GM21447 (cell line): ENCODE measurements at regions not wholly inside any gene's neighbourhood (a gene's known extent, or its start where the extent isn't known, plus 50 kb on each side); places are given as distances from the start of the nearest gene placed in this dataset.

Experiments used
- ATAC-seq: cut with Tn5 transposase; IDR thresholded peaks from one replicate; pipeline ENCODE4 v1.9.1; 2021; ENCODE audit not compliant: unreplicated experiment

- ATAC-seq, result no peak
Measured at GRCh38 chr18:45556222-45556621, 59.1 kb upstream of the SLC14A2 start.

DNA sequence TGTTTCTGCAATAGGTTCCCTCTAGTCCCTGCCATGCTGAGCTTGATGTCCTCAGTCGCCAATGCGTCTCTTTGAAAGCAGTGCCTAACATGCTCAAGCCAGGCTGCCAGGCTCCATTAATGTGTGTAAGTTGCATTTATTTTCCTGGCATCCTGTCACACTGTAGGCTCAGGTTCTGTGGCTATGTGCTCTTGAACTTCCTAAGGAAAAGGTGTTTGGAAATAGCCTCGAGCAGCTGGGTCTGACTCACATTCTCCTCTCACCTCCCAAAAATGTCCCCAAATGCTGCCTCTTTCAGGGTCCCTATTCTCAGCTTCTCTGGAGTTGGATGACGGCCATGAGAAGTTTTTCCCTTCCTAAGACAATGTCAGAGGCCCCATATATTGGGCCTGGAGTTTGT, 58.0 kb upstream of the SLC14A2 start:
- no peak for ATAC-seq

DNA sequence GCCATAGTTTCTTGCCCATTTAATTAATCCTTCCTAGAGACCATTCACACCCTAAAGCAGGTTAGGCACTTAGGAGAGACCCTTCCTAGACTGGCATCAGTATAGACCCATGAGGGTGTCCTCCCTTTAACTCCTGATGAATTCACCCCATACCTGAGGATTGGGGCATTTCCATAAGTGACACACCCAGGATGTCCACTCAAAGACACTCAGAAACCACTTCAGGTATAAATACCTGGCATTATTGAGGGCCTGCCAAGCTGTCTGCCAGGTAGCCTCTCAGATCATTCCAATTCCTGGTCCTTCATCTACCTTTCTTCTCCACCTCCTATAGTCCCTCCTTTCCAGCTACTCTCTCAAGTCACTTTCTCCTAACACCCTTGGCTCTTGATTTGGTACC, 57.5 kb upstream of the SLC14A2 start:
- no peak for ATAC-seq

DNA sequence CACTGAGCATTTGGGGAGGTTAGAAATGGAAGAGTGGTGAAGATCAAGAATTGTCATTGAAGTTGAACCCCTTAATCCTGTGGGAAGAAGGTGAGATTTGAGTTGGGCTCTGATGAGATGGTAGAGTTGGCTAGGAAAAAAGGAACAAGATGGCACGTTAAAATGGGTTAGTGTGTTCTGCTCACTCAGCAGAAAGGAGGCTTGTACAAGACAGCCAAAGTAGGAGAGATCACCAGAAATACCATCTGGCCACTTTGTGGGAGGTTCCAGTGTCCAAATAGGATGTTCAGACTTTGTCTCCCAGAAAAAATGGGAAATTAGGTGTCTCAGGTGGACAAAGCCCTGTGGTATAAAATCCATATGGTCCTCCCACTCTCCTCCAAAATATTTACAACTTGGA, 56.0 kb upstream of the SLC14A2 start:
- no peak for ATAC-seq

DNA sequence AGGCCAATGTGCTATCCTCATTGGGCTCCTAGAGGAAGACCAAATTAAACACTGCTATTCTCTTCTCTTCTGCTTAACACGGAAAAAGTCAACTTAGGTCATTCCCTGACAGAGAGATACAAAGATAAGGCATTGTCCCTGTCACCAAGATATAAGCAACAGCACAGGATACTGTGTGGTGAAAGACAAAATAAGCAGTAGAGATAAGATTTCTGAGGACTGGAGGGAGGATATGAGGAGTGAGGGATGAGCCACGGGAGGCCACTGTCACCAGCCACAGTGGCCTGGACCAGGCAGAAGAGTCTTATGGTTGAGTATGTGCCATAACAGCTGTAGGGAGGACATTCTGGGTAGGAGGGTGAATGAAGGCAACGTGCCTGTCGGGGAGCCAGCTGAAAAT, 54.4 kb upstream of the SLC14A2 start:
- no peak for ATAC-seq

- ATAC-seq, result no peak
Measured at GRCh38 chr18:45562567-45563479, 52.5 kb upstream of the SLC14A2 start.

DNA sequence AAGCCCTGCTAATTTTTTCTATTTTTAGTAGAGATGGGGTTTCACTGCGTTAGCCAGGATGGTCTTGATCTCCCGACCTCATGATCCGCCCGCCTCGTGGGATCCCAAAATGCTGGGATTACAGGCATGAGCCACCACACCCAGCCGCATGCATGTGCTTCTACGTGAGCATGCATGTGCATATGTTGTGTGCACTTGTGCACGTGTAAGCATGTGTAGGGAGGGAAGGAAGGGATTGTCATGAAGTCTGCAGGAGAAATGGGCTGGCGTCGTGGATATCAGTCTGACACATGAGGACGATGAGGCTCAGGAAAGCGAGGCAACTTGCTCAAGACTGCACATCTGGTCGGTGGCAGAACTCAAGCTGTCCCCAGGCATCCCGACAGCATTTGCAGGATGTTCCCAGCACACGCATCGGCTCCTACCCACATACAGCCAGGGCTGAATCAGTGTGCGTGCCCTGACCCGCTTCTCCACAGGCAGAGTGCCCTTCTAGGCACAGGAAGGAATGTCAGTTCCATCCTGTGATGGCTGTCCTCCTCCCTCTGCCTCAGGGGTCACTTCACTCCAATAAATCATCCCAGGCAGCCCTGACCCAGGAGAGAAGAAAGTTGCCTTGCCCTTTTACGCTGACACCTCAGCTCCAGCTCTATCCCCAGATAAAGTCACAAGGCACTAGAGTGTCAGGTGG, 49.9 kb upstream of the SLC14A2 start:
- ATAC-seq, result no peak
